Left renal cortex interstitium (tissue), 4 donors: ENCODE measurements at regions not wholly inside any gene's neighbourhood (a gene's known extent, or its start where the extent isn't known, plus 50 kb on each side); places are given as distances from the start of the nearest gene placed in this dataset.
"Not testable (repeated sequence)": the region's sequence is repeated elsewhere in the genome, so short reads cannot be mapped to it uniquely, and the experiment has no call there.

Experiments used
- DNase-seq, 4 donors: peaks; one replicate each; pipeline ENCODE4 v3.0.0-alpha.2; 2013; ENCODE audit warnings: low read depth in 4 of 4, low spot score in 2 of 4, missing footprints in 1 of 4

DNA sequence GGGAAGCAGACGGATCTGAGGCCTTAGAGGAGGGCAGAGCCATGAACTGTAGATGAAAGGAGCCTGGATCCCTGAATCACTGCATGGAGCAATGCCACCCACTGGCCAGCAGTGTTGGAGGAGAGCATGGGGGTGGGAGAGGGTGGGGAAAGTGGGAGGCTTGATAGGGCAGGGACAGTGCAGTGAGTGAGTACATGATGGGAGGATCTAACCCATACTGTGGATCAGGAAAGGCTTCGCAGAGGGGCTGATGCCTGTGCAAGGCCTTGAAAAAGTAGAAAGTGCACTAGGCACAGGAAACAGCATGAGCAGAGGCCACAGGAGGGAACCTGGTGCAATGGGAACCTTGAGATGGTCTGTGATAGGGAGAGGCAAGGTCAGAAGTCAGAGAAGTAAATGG lies 391.9 kb downstream of the PTPRU start:
- DNase-seq, result no peak

- DNase-seq, result no peak
These were observed 390.4 kb downstream of the PTPRU start for GRCh38 chr1:29626726-29627125.

DNA sequence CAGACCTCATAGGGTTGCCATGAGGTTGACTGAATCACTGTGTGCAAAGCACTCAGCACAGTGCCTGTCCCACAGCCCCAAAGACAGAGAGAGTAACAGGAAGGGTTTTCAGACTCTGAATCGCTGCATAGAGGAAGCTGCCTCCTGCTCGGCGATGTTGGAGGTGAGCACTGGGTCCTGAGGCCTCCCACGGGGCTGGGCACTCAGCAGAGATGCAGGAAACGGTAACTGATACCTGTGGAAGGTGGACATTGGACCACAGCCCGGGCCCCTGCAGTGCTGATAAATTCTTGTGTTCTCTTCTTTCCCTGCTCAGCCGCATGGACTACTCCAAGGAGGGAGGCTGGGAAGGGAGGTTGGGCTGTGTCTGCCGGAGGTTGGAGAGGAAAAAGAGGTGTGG lies 389.7 kb downstream of the PTPRU start:
- DNase-seq, result no peak

GRCh38 chr1:29625084-29625420 lies 388.7 kb downstream of the PTPRU start:
- DNase-seq, result no peak

DNA sequence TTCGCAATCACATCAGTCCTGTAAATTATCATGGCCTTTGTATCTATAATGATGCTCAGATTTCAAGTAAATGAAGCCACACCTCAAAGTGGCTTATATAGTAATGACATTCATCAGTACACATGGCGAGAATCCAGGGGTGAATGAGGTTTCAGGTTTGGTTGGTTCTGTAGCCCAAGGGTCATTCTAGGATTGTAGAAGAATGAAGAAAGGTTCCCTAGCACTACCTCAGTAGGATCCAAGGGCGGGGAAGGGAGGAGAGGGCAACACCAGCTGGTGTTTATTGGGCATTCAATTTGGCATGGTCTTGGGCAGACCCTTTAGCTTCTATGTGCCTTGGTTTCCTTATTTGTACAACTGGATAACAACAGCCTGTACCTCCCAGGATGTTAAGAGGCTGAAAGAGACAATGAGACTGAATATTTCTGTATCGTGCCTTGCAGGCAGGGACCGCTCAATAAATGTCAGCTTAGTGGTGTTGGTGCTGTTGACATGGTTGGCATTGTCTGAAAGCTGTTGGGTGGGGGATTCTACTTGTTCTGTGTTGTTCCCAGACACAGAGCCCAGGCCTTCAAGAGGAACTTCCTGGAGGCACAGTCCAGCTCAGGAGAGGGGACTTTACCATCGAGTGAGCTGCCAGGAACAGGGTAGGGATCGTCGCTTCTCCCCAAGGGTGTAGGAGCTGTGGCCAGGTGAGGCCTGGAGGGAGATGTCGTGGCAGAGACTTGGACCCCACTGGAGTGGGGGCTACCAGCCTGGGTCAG lies 388.2 kb downstream of the PTPRU start:
- DNase-seq, result no peak

DNA sequence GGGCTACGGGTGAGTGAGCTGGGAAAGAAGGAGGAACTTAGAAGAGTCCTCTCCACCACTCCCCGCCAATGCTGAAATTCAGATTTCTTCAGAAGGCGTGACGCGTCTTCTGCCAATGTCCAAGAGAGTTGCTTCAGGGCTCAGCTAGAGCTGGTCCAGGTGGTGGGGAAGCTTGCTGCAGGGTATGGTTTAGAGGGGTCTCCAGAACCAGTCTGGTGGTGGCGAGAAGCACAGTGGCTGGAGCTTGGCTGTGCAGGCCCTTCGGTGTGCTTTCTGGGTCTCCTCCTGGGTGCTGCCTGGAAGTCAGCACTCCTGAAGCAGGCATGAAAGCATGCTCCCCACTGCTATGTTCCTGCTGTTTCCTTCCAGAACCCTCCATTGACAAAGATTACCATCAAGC lies 387.2 kb downstream of the PTPRU start:
- no peak for DNase-seq

DNA sequence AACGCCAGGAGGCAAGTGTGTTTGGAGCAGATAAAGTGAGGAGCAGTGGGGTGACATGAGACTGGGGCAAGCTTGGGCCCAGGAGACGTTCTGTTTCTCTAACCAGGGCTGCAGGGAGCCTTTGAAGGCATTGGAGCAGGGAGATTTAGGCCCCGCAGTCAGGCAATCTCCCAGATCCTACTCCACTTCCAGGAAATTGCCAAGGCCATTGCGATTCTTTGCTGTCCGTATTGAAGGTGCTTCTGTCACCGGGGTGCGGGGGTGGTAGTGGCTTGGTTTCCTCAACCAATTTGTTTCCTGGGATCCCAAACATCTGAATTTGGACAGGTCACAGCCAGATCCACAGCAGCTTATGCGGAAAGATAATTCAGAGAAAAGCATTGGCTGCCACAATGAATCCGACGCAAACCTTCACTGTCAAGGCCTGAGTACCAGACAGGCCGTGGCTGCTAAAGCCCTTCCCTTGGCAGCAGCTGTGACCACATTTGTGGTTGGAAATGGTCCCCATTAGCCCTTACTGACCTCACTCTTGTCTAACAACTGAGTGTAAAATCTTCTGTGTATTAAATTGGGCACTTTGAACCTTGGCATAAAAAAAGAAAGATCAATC lies 385.6 kb downstream of the PTPRU start:
- no peak for DNase-seq

DNA sequence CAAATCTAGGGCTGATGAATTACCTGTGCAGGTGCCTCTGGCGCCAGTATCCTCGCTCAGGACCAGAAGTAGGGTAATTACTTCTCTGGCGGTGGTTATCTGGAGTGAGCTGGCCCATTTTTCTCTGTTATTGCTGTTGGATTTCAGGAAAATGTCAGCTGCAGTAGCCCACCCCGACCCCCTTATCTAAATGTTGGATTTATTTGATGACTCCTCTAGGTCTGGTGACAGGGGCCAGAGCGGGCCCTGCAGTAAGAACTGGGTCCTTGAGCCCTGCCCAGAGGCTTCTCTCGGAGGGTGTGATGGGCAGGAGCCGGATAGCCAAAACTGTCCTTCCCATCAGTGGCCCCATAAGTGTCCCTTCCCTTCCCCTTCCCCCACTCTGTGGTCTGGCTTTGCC lies 384.3 kb downstream of the PTPRU start:
- DNase-seq, result no peak

- no peak for DNase-seq
These were observed 370.9 kb downstream of the PTPRU start for GRCh38 chr1:29607236-29607635.

GRCh38 chr1:29604796-29605195 lies 368.5 kb downstream of the PTPRU start:
- not testable (repeated sequence) for DNase-seq

- no peak for DNase-seq
These were observed 367.3 kb downstream of the PTPRU start for GRCh38 chr1:29603622-29604021.

DNA sequence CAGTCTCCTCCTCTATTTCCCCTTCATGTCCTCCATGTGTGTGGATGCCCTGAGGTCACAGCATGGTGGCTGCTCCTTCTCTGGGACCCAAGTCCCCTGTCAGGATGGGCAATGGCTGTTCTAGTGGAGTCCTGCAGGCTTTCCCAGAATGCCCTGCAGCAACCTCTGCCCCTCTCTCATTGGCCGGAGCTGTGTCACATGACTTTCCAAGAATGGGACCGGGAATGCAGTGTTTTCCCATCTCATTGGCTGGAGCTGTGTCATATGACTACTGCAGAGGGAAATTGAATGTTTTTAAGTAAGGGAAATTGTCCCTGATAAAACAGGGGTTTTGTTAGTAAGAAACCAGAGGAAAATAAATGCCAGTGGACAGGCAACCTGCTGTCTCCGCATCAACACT lies 365.9 kb downstream of the PTPRU start:
- DNase-seq, result no peak

DNA sequence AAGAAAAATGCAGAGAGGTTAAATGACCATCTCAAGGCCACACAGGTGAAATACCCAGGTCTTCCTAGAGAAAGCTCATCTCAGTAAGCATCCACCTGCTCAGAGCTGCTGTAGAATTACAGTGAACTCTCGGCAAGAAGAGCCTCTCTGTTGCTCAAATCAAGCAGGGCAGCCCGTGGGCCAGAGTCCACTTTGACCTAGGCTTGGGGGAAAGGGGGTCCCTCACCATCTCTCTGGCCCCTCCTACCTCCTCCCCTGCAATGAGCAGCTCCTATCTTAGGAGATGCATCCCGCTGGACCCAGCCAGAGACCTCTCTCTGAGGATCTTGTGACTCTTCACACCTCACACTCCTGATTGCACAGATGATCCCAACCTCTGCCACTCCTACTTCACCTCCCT lies 364.7 kb downstream of the PTPRU start:
- DNase-seq, result no peak

DNA sequence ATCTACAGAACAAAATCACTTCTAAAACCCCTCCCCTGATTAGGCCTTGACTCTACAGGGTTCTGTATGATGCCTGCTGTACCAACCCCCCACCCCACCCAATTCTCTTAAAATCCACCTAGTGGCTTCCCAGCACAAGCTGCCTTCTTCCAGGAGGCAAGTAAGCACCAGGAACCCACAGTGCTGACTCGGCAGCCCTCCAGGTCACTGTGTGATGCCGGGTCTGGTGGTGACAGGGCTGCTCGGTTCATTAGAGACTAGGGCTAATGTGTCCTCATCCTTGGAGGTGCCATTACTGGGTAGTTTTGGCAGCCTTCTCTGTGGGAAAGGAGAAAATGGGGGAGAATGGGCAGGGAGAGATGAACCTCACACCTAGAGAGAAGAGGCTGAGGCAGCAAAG lies 363.5 kb downstream of the PTPRU start:
- DNase-seq, result no peak

GRCh38 chr1:29599071-29599470 lies 362.7 kb downstream of the PTPRU start:
- DNase-seq, result no peak

GRCh38 chr1:29597861-29598260 lies 361.5 kb downstream of the PTPRU start:
- no peak for DNase-seq

DNA sequence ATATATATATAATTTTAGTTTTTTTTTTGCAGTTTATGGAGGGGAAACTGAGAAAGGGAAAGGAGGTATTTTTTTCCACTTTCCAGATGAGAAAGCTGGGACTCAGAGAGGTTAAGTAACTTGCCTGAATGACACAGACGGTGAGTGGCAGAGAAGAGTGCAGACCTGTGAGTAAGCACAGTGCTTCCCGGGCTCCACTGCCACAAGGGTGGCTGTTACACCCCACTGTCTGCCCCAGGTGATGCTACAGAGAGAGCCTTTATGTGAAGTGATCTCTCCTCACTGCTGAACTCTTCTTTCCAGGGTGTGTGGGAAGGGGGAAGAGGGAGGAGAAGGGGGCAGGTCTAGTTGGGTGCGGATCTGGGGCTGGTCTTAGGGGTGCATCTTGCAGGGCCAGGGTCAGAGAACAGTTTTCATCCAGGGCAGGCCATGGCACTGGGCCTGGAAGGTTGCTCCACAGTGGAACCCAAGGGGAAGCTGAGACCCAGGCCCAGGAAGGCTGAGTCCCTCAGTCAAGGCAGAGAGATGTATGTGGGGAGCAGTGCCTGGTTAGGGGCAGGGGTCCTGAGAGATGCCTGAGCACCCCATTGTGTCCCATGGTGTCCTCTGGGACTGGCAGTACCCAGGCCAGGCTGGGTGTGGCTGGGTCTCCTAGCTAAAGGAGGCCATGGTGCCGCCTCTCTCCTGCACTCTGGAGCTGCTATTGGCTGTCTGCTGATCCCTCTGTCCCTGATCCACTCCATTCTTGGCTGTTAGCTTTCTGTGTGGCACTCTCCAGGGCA lies 357.5 kb downstream of the PTPRU start:
- DNase-seq, result no peak

DNA sequence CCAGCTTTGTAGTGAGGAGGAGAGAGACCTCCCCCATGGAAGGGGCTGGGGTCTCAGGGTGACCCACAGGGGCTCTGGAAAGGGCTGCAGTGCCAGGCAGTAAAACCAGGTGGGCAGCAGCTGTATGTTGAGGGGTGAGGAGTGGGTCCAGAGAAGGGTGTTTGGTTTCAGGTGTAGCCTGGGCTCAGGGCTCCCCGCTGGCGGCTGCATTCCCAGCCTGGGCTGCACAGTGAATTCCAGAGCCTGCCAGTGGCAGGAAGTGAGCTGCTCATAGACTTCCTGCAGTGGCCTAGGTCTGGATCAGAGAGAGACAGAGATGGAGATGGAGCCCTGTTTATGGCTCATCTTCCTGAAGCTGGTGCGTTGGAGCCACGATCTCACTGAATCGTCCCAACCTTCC lies 356.4 kb downstream of the PTPRU start:
- DNase-seq, result no peak

- DNase-seq, result no peak
These were observed 355.9 kb downstream of the PTPRU start for GRCh38 chr1:29592261-29592615.

DNA sequence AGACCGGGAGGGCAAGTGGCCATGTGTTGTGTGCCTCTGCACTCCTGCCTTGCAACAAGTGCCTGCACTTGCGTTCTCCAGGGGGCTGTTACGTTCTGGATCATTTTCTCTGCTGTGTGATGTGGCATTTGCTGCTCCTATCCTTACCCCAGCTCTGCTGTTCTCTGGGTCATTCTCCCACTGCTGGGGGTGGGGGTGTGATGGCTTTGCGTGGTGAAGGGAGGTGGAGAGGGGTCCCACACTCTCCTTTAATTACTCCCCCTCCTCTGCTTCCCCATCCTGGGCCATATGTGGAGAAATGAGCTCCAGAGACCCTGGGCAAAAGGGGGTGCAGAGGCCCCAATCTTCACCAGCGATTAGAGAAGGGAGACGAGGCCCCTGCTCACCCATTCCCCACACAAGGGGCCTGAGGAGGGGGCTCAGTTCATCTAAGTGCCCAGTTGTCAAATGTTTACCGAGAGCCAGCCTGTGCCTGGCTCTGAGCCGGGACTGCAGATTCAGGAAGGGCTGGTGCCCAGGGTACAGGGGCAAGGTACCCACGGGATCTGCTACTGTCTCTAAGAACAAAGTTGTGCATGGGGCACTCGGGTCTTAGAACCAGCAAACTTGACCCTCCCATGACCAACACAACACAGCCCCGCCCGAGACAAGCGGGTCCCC lies 355.4 kb downstream of the PTPRU start:
- no peak for DNase-seq
